Type B pancreatic cell (in vitro differentiated cells): ENCODE measurements at regions not wholly inside any gene's neighbourhood (a gene's known extent, or its start where the extent isn't known, plus 50 kb on each side); places are given as distances from the start of the nearest gene placed in this dataset.

Experiments
- DNase-seq: peaks from one replicate; pipeline ENCODE4 v3.0.0; 2021; ENCODE audit warnings: mixed read lengths; ENCODE audit not compliant: unreplicated experiment; ENCODE audit errors: extremely low spot score
- H3K27ac Mint-ChIP-seq: 2 replicates; pipeline ENCODE4 v1.8.0; 2021; ENCODE audit warnings: mild to moderate bottlenecking, mixed read lengths
- H3K27me3 Mint-ChIP-seq: 2 replicates; pipeline ENCODE4 v1.8.0; 2021; ENCODE audit warnings: mixed read lengths
- H3K36me3 Mint-ChIP-seq: 2 replicates; pipeline ENCODE4 v1.8.0; 2021; ENCODE audit warnings: mixed read lengths
- H3K4me1 Mint-ChIP-seq: one replicate; pipeline ENCODE4 v1.8.0; 2021; ENCODE audit warnings: mixed read lengths; ENCODE audit not compliant: unreplicated experiment
- H3K4me3 Mint-ChIP-seq: 2 replicates; pipeline ENCODE4 v1.8.0; 2021; ENCODE audit warnings: mild to moderate bottlenecking, mixed read lengths
- H3K9me3 Mint-ChIP-seq: 2 replicates; pipeline ENCODE4 v1.8.0; 2021; ENCODE audit warnings: mixed read lengths
- TF ChIP-seq, protein P1 (sequence below): fragments of 200-600 bp; sonication (generic); conservative IDR thresholded peaks from 2 replicates; pipeline ENCODE4 v1.5.0; 2021; ENCODE audit warnings: antibody characterized with exemption, mild to moderate bottlenecking

DNA sequence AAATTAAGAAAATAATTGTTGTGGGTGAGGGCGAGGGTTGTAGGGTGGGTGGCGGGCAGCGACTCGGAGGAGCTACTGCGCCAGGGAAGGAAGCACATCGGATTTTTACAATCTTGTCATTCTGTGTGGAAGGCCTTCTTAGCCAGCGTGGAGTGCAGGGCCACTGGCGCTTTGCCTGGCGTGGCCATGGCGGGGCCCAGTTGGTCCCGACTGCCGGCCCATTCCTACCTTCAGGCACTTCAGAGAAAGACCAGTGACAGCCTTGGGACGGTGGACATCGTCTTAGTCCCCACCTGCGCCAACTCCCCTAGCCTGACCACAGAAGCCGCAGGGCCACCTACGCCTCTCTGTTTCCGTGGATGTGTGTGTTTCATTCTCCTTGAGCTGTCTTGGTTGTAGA lies 136.9 kb upstream of the NEGR1 start:
- Mint-ChIP-seq H3K27ac (no peak overlapping the region), H3K9me3 (no peaks in the 10 kb centered on the region), H3K4me3 (no peak overlapping the region), H3K36me3 (no peaks in the 10 kb centered on the region), H3K4me1 (no peaks in the 10 kb centered on the region), H3K27me3 (no peaks in the 10 kb centered on the region)
- TF ChIP-seq, protein P1, sequence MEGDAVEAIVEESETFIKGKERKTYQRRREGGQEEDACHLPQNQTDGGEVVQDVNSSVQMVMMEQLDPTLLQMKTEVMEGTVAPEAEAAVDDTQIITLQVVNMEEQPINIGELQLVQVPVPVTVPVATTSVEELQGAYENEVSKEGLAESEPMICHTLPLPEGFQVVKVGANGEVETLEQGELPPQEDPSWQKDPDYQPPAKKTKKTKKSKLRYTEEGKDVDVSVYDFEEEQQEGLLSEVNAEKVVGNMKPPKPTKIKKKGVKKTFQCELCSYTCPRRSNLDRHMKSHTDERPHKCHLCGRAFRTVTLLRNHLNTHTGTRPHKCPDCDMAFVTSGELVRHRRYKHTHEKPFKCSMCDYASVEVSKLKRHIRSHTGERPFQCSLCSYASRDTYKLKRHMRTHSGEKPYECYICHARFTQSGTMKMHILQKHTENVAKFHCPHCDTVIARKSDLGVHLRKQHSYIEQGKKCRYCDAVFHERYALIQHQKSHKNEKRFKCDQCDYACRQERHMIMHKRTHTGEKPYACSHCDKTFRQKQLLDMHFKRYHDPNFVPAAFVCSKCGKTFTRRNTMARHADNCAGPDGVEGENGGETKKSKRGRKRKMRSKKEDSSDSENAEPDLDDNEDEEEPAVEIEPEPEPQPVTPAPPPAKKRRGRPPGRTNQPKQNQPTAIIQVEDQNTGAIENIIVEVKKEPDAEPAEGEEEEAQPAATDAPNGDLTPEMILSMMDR = no peak
- no peak for DNase-seq

DNA sequence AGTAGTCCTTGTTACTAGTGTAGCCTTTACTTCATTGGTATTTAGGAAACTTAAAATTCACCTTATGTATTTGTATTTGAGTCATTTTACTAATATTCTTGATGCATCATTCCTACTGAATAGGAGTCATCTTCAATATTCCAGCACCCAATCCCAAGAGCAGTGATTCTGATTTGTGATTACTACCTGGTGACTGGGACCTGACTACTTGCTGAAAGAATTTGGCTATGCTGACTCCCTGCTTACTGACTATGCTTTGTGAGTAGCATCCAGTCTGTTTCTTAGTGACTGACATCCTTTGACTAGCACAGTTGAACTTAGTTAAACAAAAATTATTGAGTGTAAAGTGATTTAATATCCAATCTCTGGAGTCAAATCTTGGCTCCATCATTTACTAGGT lies 129.9 kb upstream of the NEGR1 start:
- no peak for DNase-seq
- H3K4me1 Mint-ChIP-seq = no peaks in the 10 kb centered on the region

DNA sequence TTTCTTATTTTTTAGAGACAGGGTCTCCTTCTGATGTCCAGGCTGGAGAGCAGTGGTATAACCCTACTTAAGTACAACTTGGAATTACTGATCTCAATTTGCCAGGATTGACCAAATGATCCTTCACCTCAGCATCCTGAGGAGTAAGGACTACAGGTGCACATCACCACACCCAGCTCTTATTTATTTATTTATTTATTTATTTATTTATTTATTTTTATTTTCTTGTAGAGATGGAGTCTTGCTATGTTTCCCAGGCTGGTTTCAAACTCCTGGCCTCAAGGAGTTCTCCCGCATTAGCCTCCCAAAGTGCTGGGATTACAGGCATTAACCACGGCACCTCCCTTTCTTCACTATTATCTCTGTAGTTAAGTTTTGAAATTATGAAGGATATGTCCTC lies 117.5 kb upstream of the NEGR1 start:
- Mint-ChIP-seq H3K9me3 (no peaks in the 10 kb centered on the region), H3K27me3 (no peaks in the 10 kb centered on the region), H3K36me3 (no peaks in the 10 kb centered on the region), H3K4me1 (no peaks in the 10 kb centered on the region), H3K4me3 (no peak overlapping the region), H3K27ac (no peak overlapping the region)
- DNase-seq = no peak
- TF ChIP-seq, protein P1 = no peak

More for the DNA sequence above, 129.9 kb upstream of the NEGR1 start:
- Mint-ChIP-seq H3K4me3 (no peak overlapping the region), H3K9me3 (no peaks in the 10 kb centered on the region), H3K27me3 (no peaks in the 10 kb centered on the region), H3K27ac (no peak overlapping the region), H3K36me3 (no peaks in the 10 kb centered on the region)
- TF ChIP-seq, protein P1 = no peak

DNA sequence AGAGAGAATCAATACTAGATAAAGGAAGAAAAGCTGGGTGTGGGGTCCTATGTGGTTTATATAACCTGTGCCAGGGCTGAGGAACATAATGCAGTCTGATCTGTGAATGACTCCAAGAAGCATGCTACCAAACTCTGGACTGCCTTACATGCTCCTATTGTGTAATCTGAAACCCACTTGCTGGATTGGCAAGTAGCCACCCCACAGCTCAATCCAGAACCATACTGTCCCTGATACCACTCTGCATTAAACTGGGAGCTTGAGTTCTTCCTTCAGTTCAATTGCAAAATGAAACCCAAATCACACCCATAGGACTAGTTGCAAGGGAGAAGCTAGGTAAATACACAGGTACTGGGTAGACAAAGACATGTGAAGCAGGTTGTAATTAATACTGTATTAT lies 115.4 kb upstream of the NEGR1 start:
- H3K4me1 Mint-ChIP-seq = no peaks in the 10 kb centered on the region
- H3K4me3 Mint-ChIP-seq = no peak overlapping the region
- no peak overlapping the region for H3K27ac Mint-ChIP-seq
- H3K9me3 Mint-ChIP-seq = no peaks in the 10 kb centered on the region
- DNase-seq = no peak
- TF ChIP-seq, protein P1 = no peak
- no peaks in the 10 kb centered on the region for H3K36me3 Mint-ChIP-seq
- no peaks in the 10 kb centered on the region for H3K27me3 Mint-ChIP-seq

DNA sequence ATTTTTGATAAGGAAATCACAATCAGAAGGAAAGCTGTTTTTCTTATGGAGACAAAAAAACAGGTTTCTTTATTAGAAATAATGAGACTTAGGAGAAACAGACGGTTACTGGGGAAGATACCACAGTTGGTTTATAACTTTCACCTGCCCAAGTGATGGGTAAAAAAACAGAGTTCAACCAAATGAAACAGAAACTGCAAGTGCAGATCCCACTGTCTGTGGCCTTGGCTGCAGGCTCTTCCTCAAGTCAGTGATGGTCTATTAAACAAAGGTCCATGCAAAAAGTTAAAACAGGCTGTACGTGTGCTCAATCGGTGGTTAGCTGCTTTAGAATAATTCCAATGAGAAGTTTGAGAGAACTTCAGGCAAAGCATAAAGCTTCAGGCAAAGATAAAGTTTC lies 112.1 kb upstream of the NEGR1 start:
- Mint-ChIP-seq H3K9me3 (no peaks in the 10 kb centered on the region), H3K27ac (no peak overlapping the region), H3K36me3 (no peaks in the 10 kb centered on the region), H3K27me3 (no peaks in the 10 kb centered on the region), H3K4me1 (no peaks in the 10 kb centered on the region), H3K4me3 (no peak overlapping the region)
- TF ChIP-seq, protein P1 = no peak
- DNase-seq = no peak

DNA sequence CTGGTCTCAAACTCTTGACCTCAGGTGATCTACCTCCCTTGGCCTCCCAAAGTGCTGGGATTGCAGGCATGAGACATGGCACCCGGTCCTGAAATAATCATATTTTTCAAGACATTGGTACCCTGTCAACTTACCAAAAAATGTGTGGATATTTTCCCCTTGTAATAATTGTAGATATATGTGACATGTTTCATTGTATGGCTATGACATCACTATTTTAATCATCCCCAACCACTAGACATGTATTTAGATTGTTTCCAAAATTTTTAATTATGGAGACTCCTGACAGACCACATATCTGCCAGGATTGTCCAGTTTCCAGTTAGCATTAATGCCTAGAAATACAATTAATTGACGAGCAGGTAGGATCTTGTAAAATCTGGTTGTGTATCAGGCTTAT lies 96.7 kb upstream of the NEGR1 start:
- Mint-ChIP-seq H3K9me3 (no peaks in the 10 kb centered on the region), H3K27me3 (no peaks in the 10 kb centered on the region), H3K27ac (no peak overlapping the region), H3K4me1 (no peaks in the 10 kb centered on the region), H3K36me3 (no peaks in the 10 kb centered on the region), H3K4me3 (no peak overlapping the region)
- DNase-seq = no peak
- TF ChIP-seq, protein P1 = no peak
